GM10266 (cell line): ENCODE measurements at regions not wholly inside any gene's neighbourhood (a gene's known extent, or its start where the extent isn't known, plus 50 kb on each side); places are given as distances from the start of the nearest gene placed in this dataset.
"Not testable (repeated sequence)": the region's sequence is repeated elsewhere in the genome, so short reads cannot be mapped to it uniquely, and the experiment has no call there.

Source experiments
- DNase-seq: peaks from one replicate; pipeline ENCODE4 v3.0.0; 2012; ENCODE audit errors: extremely low spot score
- CTCF ChIP-seq: IDR thresholded peaks from 2 replicates; pipeline ENCODE4 v1.5.1; 2012; ENCODE audit warnings: mild to moderate bottlenecking, low read depth; ENCODE audit not compliant: control insufficient read depth, insufficient read depth; ENCODE audit errors: missing control alignments

GRCh38 chr17:22300731-22301352, 608.5 kb downstream of the KCNJ18 start:
- TF ChIP-seq CTCF, result no peak
- no peak for DNase-seq

GRCh38 chr17:22301353-22301745, 609.0 kb downstream of the KCNJ18 start:
- no peak for TF ChIP-seq CTCF
- DNase-seq, result no peak

DNA sequence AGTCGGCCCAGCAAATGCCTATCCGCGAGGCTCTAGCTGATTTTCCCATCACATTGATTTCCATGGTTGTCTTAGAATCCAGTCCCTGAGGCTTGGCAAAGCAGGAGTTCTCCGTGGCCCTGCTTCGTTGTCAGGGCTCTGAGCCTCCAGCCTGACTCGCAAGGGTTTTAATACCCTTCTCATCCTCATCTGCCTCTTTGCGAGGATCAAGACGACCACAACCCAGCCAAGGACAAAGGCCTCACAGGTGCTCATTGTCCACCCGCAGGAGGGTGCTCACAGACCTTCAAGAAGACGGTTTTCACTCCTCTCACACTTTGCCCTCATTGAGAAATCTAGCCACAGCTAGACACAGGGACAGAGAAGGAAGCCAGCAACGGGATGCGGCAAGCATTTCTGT, 610.8 kb downstream of the KCNJ18 start:
- DNase-seq, result no peak
- no peak for TF ChIP-seq CTCF

- no peak for DNase-seq
- TF ChIP-seq CTCF, result no peak
These were observed 611.5 kb downstream of the KCNJ18 start for GRCh38 chr17:22303865-22304264.

DNA sequence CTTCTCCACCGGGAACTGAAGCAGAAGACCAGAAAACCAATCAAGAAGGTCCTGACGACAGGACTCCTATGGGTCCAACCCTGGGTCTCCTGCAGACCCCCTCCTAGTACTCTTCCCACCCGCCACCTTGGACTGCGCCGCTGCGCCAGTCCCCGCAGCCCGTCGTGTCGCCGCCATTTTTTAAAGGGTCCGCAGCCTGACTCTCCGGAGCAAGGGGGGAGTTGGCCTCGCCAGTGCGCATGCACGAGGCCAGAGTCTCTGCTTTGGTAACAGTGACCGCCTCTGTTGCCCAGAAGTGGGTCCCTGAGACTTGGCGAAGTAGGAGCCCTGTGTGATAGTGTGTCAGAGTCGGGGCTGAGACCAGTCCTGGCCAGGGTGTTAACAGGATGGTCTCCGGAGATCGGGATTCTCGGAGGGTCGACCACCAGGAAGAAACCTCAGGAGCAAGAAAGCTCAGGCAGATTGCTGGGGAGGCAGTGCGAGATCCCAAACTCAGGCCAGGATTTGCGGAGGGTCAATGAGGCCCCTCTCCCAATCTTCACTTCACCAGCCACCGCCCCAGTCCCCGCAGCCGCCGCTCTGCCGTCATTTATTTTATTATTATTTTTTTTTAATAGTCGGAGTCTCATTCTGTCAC, 612.5 kb downstream of the KCNJ18 start:
- DNase-seq, result no peak
- no peak for TF ChIP-seq CTCF

- no peak for DNase-seq
- TF ChIP-seq CTCF, result no peak
These were observed 613.2 kb downstream of the KCNJ18 start for GRCh38 chr17:22305356-22306071.

DNA sequence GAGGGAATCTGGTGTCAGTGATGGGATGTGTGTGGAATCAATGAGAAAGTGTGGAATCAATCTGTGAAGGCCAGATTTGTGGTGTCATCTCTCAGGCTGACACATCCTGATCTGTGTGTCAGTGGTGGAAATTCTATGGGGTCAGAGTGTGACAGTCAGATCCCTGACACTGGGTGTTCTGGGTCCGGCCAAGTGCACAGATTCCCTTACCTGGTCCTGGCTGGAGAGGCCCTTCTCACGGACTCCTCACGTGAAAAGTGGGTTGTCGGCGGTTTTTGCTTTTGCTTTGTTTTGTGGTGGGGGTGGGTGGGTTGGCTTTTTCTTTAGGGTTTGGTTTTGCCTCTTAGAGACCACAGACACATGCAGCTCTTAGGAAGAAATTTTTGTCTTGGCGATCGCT, 618.0 kb downstream of the KCNJ18 start:
- DNase-seq, result not testable (repeated sequence)
